Vagina (tissue), 2 donors: ENCODE measurements at regions not wholly inside any gene's neighbourhood (a gene's known extent, or its start where the extent isn't known, plus 50 kb on each side); places are given as distances from the start of the nearest gene placed in this dataset.

Source experiments
- DNase-seq, 2 donors: peaks; one replicate each; pipeline ENCODE4 v3.0.0-alpha.2; 2017; ENCODE audit errors: extremely low spot score in 2 of 2
- H3K27ac ChIP-seq: fragments of 200-600 bp; sonication (generic); one replicate; pipeline ENCODE4 v1.5.1; 2019
- H3K27me3 ChIP-seq: fragments of 200-600 bp; sonication (generic); one replicate; pipeline ENCODE4 v1.5.1; 2019
- H3K36me3 ChIP-seq, 2 donors: fragments of 200-600 bp; sonication (generic); one replicate each; pipeline ENCODE4 v1.5.1; 2017 to 2019
- H3K4me1 ChIP-seq: fragments of 200-600 bp; sonication (generic); one replicate; pipeline ENCODE4 v1.5.1; 2019
- H3K4me3 ChIP-seq, 2 donors: fragments of 200-600 bp; sonication (generic); 1 replicate in 1 of 2; 2 replicates in 1 of 2; pipeline ENCODE4 v1.5.1; 2016 to 2019
- H3K9me3 ChIP-seq: fragments of 200-600 bp; sonication (generic); one replicate; pipeline ENCODE4 v1.5.1; 2019
- CTCF ChIP-seq, 3 experiments: fragments of 450-650 bp in 2 of 3; fragments of 200-600 bp in 1 of 3; sonication (generic) in 1 of 3; IDR thresholded peaks; one replicate each; pipeline ENCODE4 v1.5.1; 2017 to 2019; ENCODE audit warnings: antibody characterized with exemption in 3 of 3, mild to moderate bottlenecking in 2 of 3, moderate library complexity in 2 of 3
- POLR2A ChIP-seq, 2 donors: fragments of 450-650 bp; IDR thresholded peaks; one replicate each; pipeline ENCODE4 v1.6.1; 2017; ENCODE audit warnings: antibody characterized with exemption in 2 of 2, mild to moderate bottlenecking in 2 of 2, moderate library complexity in 2 of 2
- POLR2AphosphoS5 ChIP-seq, 2 donors: sonication (generic); formaldehyde crosslinking; IDR thresholded peaks; one replicate each; pipeline ENCODE4 v1.9.0; 2017; ENCODE audit warnings: antibody characterized with exemption in 2 of 2, mild to moderate bottlenecking in 2 of 2, low read depth in 1 of 2; ENCODE audit not compliant: insufficient read depth in 1 of 2
- intact Hi-C: fragments of 100-400 bp; cut with DNase I; formaldehyde crosslinking; loops from one replicate; pipeline ENCODE4 v1.15.1; 2023

GRCh38 chr4:134798573-134798972 lies 597.0 kb upstream of the PABPC4L start:
- H3K27me3 ChIP-seq = no peaks in the 10 kb centered on the region
- H3K4me3 ChIP-seq = no peak overlapping the region
- H3K9me3 ChIP-seq = no peaks in the 10 kb centered on the region
- TF ChIP-seq POLR2A (IDR thresholded peaks at IDR 0.05) = no peak
- TF ChIP-seq CTCF (IDR thresholded peaks at IDR 0.05) = no peak
- no peak for TF ChIP-seq POLR2AphosphoS5 (IDR thresholded peaks at IDR 0.05; ENCODE audit: insufficient read depth in 1 of 2, low read depth in 1 of 2)
- intact Hi-C loops = no loop called here
- H3K36me3 ChIP-seq = no peaks in the 10 kb centered on the region
- no peak overlapping the region for H3K27ac ChIP-seq
- H3K4me1 ChIP-seq = no peaks in the 10 kb centered on the region
- no peak for DNase-seq

GRCh38 chr4:134787315-134787714 lies 585.7 kb upstream of the PABPC4L start:
- Histone ChIP-seq H3K4me3 (no peak overlapping the region), H3K27me3 (no peaks in the 10 kb centered on the region), H3K9me3 (no peaks in the 10 kb centered on the region), H3K4me1 (no peaks in the 10 kb centered on the region), H3K27ac (no peak overlapping the region), H3K36me3 (no peaks in the 10 kb centered on the region)
- TF ChIP-seq POLR2A (IDR thresholded peaks at IDR 0.05) (no peak), CTCF (IDR thresholded peaks at IDR 0.05) (no peak), POLR2AphosphoS5 (IDR thresholded peaks at IDR 0.05; ENCODE audit: insufficient read depth in 1 of 2, low read depth in 1 of 2) (no peak)
- intact Hi-C loops = no loop called here
- DNase-seq = no peak

- TF ChIP-seq CTCF (IDR thresholded peaks at IDR 0.05) (no peak), POLR2A (IDR thresholded peaks at IDR 0.05) (no peak), POLR2AphosphoS5 (IDR thresholded peaks at IDR 0.05; ENCODE audit: insufficient read depth in 1 of 2, low read depth in 1 of 2) (no peak)
- intact Hi-C loops = no loop called here
- no peaks in the 10 kb centered on the region for H3K9me3 ChIP-seq
- H3K36me3 ChIP-seq = no peaks in the 10 kb centered on the region
- H3K4me3 ChIP-seq = no peak overlapping the region
- no peak for DNase-seq
- no peaks in the 10 kb centered on the region for H3K4me1 ChIP-seq
- no peak overlapping the region for H3K27ac ChIP-seq
- H3K27me3 ChIP-seq = no peaks in the 10 kb centered on the region
Observed at GRCh38 chr4:134780244-134780643, 578.7 kb upstream of the PABPC4L start.

GRCh38 chr4:134777606-134778005 lies 576.0 kb upstream of the PABPC4L start:
- H3K9me3 ChIP-seq = no peaks in the 10 kb centered on the region
- no peak for TF ChIP-seq CTCF (IDR thresholded peaks at IDR 0.05)
- no peak for TF ChIP-seq POLR2AphosphoS5 (IDR thresholded peaks at IDR 0.05; ENCODE audit: insufficient read depth in 1 of 2, low read depth in 1 of 2)
- no peak for TF ChIP-seq POLR2A (IDR thresholded peaks at IDR 0.05)
- intact Hi-C loops = no loop called here

GRCh38 chr4:134773497-134774000 lies 572.0 kb upstream of the PABPC4L start:
- Histone ChIP-seq H3K36me3 (no peaks in the 10 kb centered on the region), H3K4me3 (no peak overlapping the region), H3K4me1 (no peaks in the 10 kb centered on the region), H3K27ac (no peak overlapping the region), H3K27me3 (no peaks in the 10 kb centered on the region), H3K9me3 (no peaks in the 10 kb centered on the region)
- DNase-seq = no peak
- intact Hi-C loops = no loop called here
- no peak for TF ChIP-seq POLR2A (IDR thresholded peaks at IDR 0.05)
- no peak for TF ChIP-seq POLR2AphosphoS5 (IDR thresholded peaks at IDR 0.05; ENCODE audit: insufficient read depth in 1 of 2, low read depth in 1 of 2)
- TF ChIP-seq CTCF (IDR thresholded peaks at IDR 0.05) = no peak

More at GRCh38 chr4:134777606-134778005, 576.0 kb upstream of the PABPC4L start:
- DNase-seq = no peak
- Histone ChIP-seq H3K4me3 (no peak overlapping the region), H3K27me3 (no peaks in the 10 kb centered on the region), H3K36me3 (no peaks in the 10 kb centered on the region), H3K4me1 (no peaks in the 10 kb centered on the region), H3K27ac (no peak overlapping the region)
